Cardiac fibroblast (primary cell): ENCODE measurements at regions not wholly inside any gene's neighbourhood (a gene's known extent, or its start where the extent isn't known, plus 50 kb on each side); places are given as distances from the start of the nearest gene placed in this dataset.

Experiments used
- DNase-seq, 2 donors: peaks; one replicate each; pipeline versions ENCODE4 v3.0.0 to v3.0.0-alpha.2; 2010; ENCODE audit warnings: low read depth in 2 of 2
- H3K4me3 ChIP-seq, 2 donors: replicated peaks in 1 of 2; 1 replicate in 1 of 2; 2 replicates in 1 of 2; pipeline ENCODE4 v1.5.1; 2011; ENCODE audit warnings: low read depth in 2 of 2, low read length in 2 of 2, mild to moderate bottlenecking in 2 of 2, moderate library complexity in 1 of 2
- CTCF ChIP-seq: IDR thresholded peaks from one replicate; pipeline ENCODE4 v1.5.1; 2011; ENCODE audit warnings: low read depth, mild to moderate bottlenecking, low read length, inconsistent platforms

GRCh38 chr5:85670417-85670816 lies 947.3 kb upstream of the COX7C start:
- no peak for TF ChIP-seq CTCF
- DNase-seq = no peak
- H3K4me3 ChIP-seq = no peak overlapping the region

GRCh38 chr5:85671223-85671970 lies 946.3 kb upstream of the COX7C start:
- no peak overlapping the region for H3K4me3 ChIP-seq
- TF ChIP-seq CTCF = no peak
- no peak for DNase-seq

GRCh38 chr5:85681871-85682270 lies 935.9 kb upstream of the COX7C start:
- no peak for TF ChIP-seq CTCF
- no peak for DNase-seq
- H3K4me3 ChIP-seq = no peak overlapping the region

GRCh38 chr5:85684351-85684750 lies 933.4 kb upstream of the COX7C start:
- TF ChIP-seq CTCF = no peak
- no peak for DNase-seq
- H3K4me3 ChIP-seq = no peak overlapping the region

- no peak overlapping the region for H3K4me3 ChIP-seq
- DNase-seq = no peak
- TF ChIP-seq CTCF = no peak
Measured at GRCh38 chr5:85703296-85703695, 914.4 kb upstream of the COX7C start.

GRCh38 chr5:85709728-85710127 lies 908.0 kb upstream of the COX7C start:
- DNase-seq = no peak
- no peak for TF ChIP-seq CTCF
- H3K4me3 ChIP-seq = no peak overlapping the region
